GM04504 (cell line): ENCODE measurements at regions not wholly inside any gene's neighbourhood (a gene's known extent, or its start where the extent isn't known, plus 50 kb on each side); places are given as distances from the start of the nearest gene placed in this dataset.

Source experiments
- DNase-seq: peaks from one replicate; pipeline ENCODE4 v3.0.0-alpha.2; 2012; ENCODE audit warnings: low read depth

- no peak for DNase-seq
Measured at GRCh38 chr14:75333606-75334548, 55.2 kb downstream of the FOS start.

- DNase-seq = no peak
Measured at GRCh38 chr14:75334549-75335051, 56.0 kb downstream of the FOS start.

- no peak for DNase-seq
Measured at GRCh38 chr14:75335571-75335970, 56.9 kb downstream of the FOS start.

GRCh38 chr14:75338398-75338797 lies 59.8 kb downstream of the FOS start:
- no peak for DNase-seq

GRCh38 chr14:75339059-75339458 lies 60.4 kb downstream of the FOS start:
- peak; percentile 64 for DNase-seq

- DNase-seq = no peak
Measured at GRCh38 chr14:75340921-75341320, 62.3 kb downstream of the FOS start.

GRCh38 chr14:75341620-75342019 lies 63.0 kb downstream of the FOS start:
- DNase-seq = no peak

GRCh38 chr14:75342762-75343599 lies 64.4 kb downstream of the FOS start:
- no peak for DNase-seq

- DNase-seq = peak; percentile 68
Measured at GRCh38 chr14:75343911-75344310, 65.3 kb downstream of the FOS start.

GRCh38 chr14:75344411-75344810 lies 65.8 kb downstream of the FOS start:
- DNase-seq = no peak

GRCh38 chr14:75350505-75351060 lies 72.0 kb downstream of the FOS start:
- DNase-seq = no peak

- no peak for DNase-seq
Measured at GRCh38 chr14:75359098-75359497, 68.7 kb upstream of the JDP2 start.

- no peak for DNase-seq
Measured at GRCh38 chr14:75361041-75361440, 66.8 kb upstream of the JDP2 start.

- peak; percentile 16 for DNase-seq
Measured at GRCh38 chr14:75361751-75362433, 65.9 kb upstream of the JDP2 start.

GRCh38 chr14:75363130-75363529 lies 64.7 kb upstream of the JDP2 start:
- no peak for DNase-seq

GRCh38 chr14:75363570-75364227 lies 64.1 kb upstream of the JDP2 start:
- DNase-seq = no peak

GRCh38 chr14:75365116-75365515 lies 62.7 kb upstream of the JDP2 start:
- no peak for DNase-seq

- DNase-seq = no peak
Measured at GRCh38 chr14:75366963-75367362, 60.9 kb upstream of the JDP2 start.

- DNase-seq = no peak
Measured at GRCh38 chr14:75368333-75368732, 59.5 kb upstream of the JDP2 start.

- DNase-seq = no peak
Measured at GRCh38 chr14:75369506-75369905, 58.3 kb upstream of the JDP2 start.
